ENCODE measurements at regions not wholly inside any gene's neighbourhood (a gene's known extent, or its start where the extent isn't known, plus 50 kb on each side); places are given as distances from the start of the nearest gene placed in this dataset.

DNA sequence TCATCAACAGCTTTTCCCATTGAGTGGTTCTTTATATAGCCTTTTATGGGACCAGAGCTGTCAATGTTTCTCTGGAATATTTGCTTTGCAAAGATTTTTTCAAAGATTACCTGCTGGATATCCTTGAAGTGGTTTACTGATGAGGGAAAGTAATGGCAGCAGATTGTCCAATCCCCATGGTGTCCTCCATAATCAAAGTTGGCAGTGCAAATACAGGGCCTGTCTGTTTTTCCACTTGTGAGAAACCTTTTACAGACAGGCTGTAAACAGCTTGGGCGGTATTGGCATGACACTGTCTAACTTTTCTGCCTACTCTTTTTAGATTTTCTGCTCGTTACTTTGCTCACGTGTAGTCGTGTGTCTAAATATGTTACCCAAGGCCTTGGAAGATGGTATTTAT is 641.9 kb upstream of the NR3C2 start:
- no peak overlapping the region for H3K27ac ChIP-seq
- 84 to 89% (median 87%) methylated on average over 4 of the region's 4 CpGs for WGBS, 4 donors
- H3K27me3 ChIP-seq = no peaks in the 10 kb centered on the region
- TF ChIP-seq POLR2A (IDR thresholded peaks at IDR 0.05) = no peak
- TF ChIP-seq, protein P1, sequence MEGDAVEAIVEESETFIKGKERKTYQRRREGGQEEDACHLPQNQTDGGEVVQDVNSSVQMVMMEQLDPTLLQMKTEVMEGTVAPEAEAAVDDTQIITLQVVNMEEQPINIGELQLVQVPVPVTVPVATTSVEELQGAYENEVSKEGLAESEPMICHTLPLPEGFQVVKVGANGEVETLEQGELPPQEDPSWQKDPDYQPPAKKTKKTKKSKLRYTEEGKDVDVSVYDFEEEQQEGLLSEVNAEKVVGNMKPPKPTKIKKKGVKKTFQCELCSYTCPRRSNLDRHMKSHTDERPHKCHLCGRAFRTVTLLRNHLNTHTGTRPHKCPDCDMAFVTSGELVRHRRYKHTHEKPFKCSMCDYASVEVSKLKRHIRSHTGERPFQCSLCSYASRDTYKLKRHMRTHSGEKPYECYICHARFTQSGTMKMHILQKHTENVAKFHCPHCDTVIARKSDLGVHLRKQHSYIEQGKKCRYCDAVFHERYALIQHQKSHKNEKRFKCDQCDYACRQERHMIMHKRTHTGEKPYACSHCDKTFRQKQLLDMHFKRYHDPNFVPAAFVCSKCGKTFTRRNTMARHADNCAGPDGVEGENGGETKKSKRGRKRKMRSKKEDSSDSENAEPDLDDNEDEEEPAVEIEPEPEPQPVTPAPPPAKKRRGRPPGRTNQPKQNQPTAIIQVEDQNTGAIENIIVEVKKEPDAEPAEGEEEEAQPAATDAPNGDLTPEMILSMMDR (IDR thresholded peaks at IDR 0.05) = no peak
- no peak overlapping the region for H3K4me3 ChIP-seq
- intact Hi-C loops (cut with DNase I) = no loop called here
- no peaks in the 10 kb centered on the region for H3K36me3 ChIP-seq (replicated peaks in 1 of 2)
- H3K9me3 ChIP-seq (replicated peaks in 1 of 3) = no peaks in the 10 kb centered on the region
- no peak for DNase-seq
- H3K4me1 ChIP-seq (replicated peaks in 1 of 2) = no peaks in the 10 kb centered on the region

DNA sequence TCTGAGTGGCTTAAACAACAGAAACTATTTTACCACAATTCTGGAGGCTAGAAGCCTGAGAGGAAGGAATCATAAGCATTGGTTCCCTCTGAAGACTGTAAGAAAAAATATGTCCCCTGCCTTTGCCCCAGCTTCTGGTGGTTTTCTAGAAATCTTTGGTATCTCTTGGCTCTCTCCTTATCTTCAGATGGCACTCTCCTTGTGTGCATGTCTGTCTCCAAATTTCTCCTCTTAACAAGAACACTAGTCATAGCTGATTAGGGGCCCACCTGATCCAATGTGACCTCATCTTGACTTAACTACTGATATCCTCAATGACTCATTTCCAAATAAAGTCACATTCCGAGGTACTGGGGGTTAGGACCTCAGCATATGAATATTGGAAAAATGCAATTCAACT is 635.0 kb upstream of the NR3C2 start:
- Histone ChIP-seq H3K27me3 (no peaks in the 10 kb centered on the region), H3K4me3 (no peak overlapping the region), H3K4me1 (replicated peaks in 1 of 2) (no peaks in the 10 kb centered on the region), H3K27ac (no peak overlapping the region), H3K9me3 (replicated peaks in 1 of 3) (no peaks in the 10 kb centered on the region), H3K36me3 (replicated peaks in 1 of 2) (no peaks in the 10 kb centered on the region)
- DNase-seq = no peak
- WGBS, 4 donors = 52 to 79% (median 64%) methylated on average over 1 of the region's 1 CpG
- intact Hi-C loops (cut with DNase I) = no loop called here
- TF ChIP-seq, protein P1 (IDR thresholded peaks at IDR 0.05) = no peak
- no peak for TF ChIP-seq POLR2A (IDR thresholded peaks at IDR 0.05)

DNA sequence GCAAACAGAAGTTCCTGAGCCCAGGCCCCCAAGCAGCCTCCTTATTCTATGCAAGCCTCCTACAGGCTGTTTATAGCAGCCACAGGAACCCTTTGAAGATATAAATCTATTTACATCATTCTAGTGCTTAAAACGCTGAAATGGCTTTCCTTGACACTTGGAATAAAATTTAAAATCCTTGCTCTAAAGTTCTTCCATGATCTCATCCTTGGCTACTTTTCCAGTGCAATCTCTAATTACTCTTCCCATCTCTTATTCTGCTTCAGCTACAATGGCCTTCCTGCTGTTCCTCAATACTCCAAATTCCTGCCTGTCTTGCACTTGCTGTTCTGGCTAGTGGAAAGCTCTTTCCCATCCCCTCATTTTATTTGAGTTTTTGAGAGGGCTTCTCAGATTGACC is 634.2 kb upstream of the NR3C2 start:
- no peak for DNase-seq
- 32 to 48% (median 42%) methylated on average over 1 of the region's 1 CpG for WGBS, 4 donors
- Histone ChIP-seq H3K4me3 (no peak overlapping the region), H3K27me3 (no peaks in the 10 kb centered on the region), H3K4me1 (replicated peaks in 1 of 2) (no peaks in the 10 kb centered on the region), H3K27ac (no peak overlapping the region), H3K36me3 (replicated peaks in 1 of 2) (no peaks in the 10 kb centered on the region), H3K9me3 (replicated peaks in 1 of 3) (no peaks in the 10 kb centered on the region)
- intact Hi-C loops (cut with DNase I) = no loop called here
- TF ChIP-seq, protein P1 (IDR thresholded peaks at IDR 0.05) = no peak
- no peak for TF ChIP-seq POLR2A (IDR thresholded peaks at IDR 0.05)

DNA sequence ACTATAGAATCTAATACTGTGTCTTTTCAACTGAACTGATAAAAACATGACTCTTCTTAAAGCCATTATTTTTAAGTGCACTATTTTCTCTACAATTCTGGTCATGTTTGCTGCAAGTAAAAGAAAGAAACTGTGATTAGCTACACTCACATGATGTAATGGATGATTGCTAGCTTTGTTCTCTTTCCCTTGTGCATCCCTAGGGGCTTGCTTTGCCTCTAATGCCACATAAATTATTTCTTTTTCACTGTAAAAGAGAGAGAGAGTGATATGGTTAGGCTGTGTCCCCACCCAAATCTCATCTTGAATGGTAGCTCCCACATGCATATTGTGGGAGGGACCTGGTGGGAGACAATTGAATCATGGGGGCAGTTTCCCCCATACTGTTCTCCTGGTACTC is 630.2 kb upstream of the NR3C2 start:
- intact Hi-C loops (cut with DNase I) = no loop called here
- H3K4me1 ChIP-seq (replicated peaks in 1 of 2) = no peaks in the 10 kb centered on the region
- no peak for DNase-seq
- H3K27me3 ChIP-seq = no peaks in the 10 kb centered on the region
- H3K27ac ChIP-seq = no peak overlapping the region
- no peak overlapping the region for H3K4me3 ChIP-seq
- no peaks in the 10 kb centered on the region for H3K36me3 ChIP-seq (replicated peaks in 1 of 2)
- H3K9me3 ChIP-seq (replicated peaks in 1 of 3) = no peaks in the 10 kb centered on the region
- TF ChIP-seq, protein P1 (IDR thresholded peaks at IDR 0.05) = no peak
- TF ChIP-seq POLR2A (IDR thresholded peaks at IDR 0.05) = no peak
